H1 (cell line): ENCODE measurements at regions not wholly inside any gene's neighbourhood (a gene's known extent, or its start where the extent isn't known, plus 50 kb on each side); places are given as distances from the start of the nearest gene placed in this dataset.

Source experiments
- CTBP2 ChIP-seq: IDR thresholded peaks from 2 replicates; pipeline ENCODE4 v1.7.0; 2011; ENCODE audit warnings: borderline replicate concordance, mild to moderate bottlenecking, moderate library complexity, mixed read lengths, low read length; ENCODE audit not compliant: insufficient read depth, insufficient read length
- JUN ChIP-seq: IDR thresholded peaks from 2 replicates; pipeline ENCODE4 v1.6.1; 2011; ENCODE audit warnings: low read depth, mild to moderate bottlenecking, improper control_type of control experiment, low read length
- SIRT6 ChIP-seq: IDR thresholded peaks from one replicate; pipeline ENCODE4 v1.7.1; 2012; ENCODE audit warnings: low read length, inconsistent platforms

GRCh38 chr4:36753048-36753447, 471.6 kb downstream of the DTHD1 start (continued):
- TF ChIP-seq JUN (no peak), CTBP2 (no peak), SIRT6 (no peak)
